Stomach (tissue), 8 donors: ENCODE measurements at regions not wholly inside any gene's neighbourhood (a gene's known extent, or its start where the extent isn't known, plus 50 kb on each side); places are given as distances from the start of the nearest gene placed in this dataset.

Source experiments
- DNase-seq, 2 donors: peaks; one replicate each; pipeline versions ENCODE4 v3.0.0 to v3.0.0-alpha.2; 2013 to 2019
- H3K27ac ChIP-seq, 5 donors: fragments of 200-600 bp in 4 of 5; sonication (generic) in 4 of 5; one replicate each; pipeline ENCODE4 v1.5.1; 2013 to 2019; ENCODE audit warnings: mild to moderate bottlenecking in 1 of 5, moderate library complexity in 1 of 5
- H3K27me3 ChIP-seq, 3 donors: fragments of 200-600 bp; sonication (generic); one replicate each; pipeline ENCODE4 v1.5.1; 2017 to 2019; ENCODE audit warnings: mixed run types in 1 of 3
- H3K36me3 ChIP-seq, 4 donors: fragments of 200-600 bp; sonication (generic); 1 replicate in 3 of 4; 2 replicates in 1 of 4; pipeline ENCODE4 v1.5.1; 2016 to 2019
- H3K4me1 ChIP-seq, 4 donors: fragments of 200-600 bp; sonication (generic); one replicate each; pipeline ENCODE4 v1.5.1; 2016 to 2019
- H3K4me3 ChIP-seq, 4 donors: fragments of 200-600 bp; sonication (generic) in 3 of 4; one replicate each; pipeline ENCODE4 v1.5.1; 2016 to 2019; ENCODE audit warnings: mild to moderate bottlenecking in 1 of 4
- H3K9me3 ChIP-seq, 4 donors: fragments of 200-600 bp; sonication (generic); one replicate each; pipeline ENCODE4 v1.5.1; 2016 to 2019
- EP300 ChIP-seq: sonication (generic); formaldehyde crosslinking; IDR thresholded peaks from one replicate; pipeline ENCODE4 v1.6.1; 2017; ENCODE audit warnings: antibody characterized with exemption
- POLR2A ChIP-seq, 4 donors: fragments of 450-650 bp; IDR thresholded peaks; one replicate each; pipeline ENCODE4 v1.6.1; 2016; ENCODE audit warnings: antibody characterized with exemption in 4 of 4, control low read depth in 2 of 4, mild to moderate bottlenecking in 1 of 4, moderate library complexity in 1 of 4
- POLR2AphosphoS5 ChIP-seq, 3 donors: sonication (generic); formaldehyde crosslinking; IDR thresholded peaks; one replicate each; pipeline ENCODE4 v1.6.1; 2016; ENCODE audit warnings: antibody characterized with exemption in 3 of 3
- WGBS, 5 donors: extraction: QIAGEN DNeasy Blood & Tissue Kit in 3 of 5; methylation state at CpG; one replicate each; pipeline versions ENCODE4 v1.1.5 to v1.1.7; 2013 to 2018; 5-methylcytosine and 5-hydroxymethylcytosine counted together
- intact Hi-C: fragments of 100-400 bp; cut with DNase I; formaldehyde crosslinking; loops from one replicate; pipeline ENCODE4 v1.15.1; 2023; ENCODE audit warnings: low total_unique reads
- TF ChIP-seq, protein P1 (sequence below), 7 experiments: fragments of 450-650 bp in 4 of 7; fragments of 200-600 bp in 3 of 7; sonication (generic) in 3 of 7; IDR thresholded peaks; one replicate each; pipeline ENCODE4 v1.5.1; 2016 to 2019; ENCODE audit warnings: antibody characterized with exemption in 7 of 7, control low read depth in 2 of 7, mild to moderate bottlenecking in 1 of 7
- donor health status: healthy with polysubstance abuse.
- donor health status: Bipolar disorder and iron deficiency.
- donor health status: healthy.

DNA sequence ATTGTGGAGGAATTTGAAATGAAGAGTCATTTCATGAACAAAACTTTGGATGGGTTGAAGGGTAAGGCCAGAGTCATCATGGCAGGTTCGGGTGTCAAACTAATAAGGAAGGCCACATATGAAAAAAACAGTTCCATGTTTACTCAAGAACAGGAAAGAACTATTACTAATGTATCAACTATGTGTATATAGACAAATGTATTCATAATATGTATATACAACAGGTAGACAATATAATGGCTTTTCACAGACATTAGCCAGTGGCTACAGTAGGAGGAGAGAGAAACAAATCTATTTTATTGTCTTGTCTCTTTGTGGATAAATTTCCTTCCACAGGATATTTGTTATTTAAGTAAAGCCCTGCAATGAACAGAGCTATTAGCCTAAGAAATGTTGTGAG is 101.1 kb downstream of the CBLL2 start:
- Histone ChIP-seq H3K4me1 (no peaks in the 10 kb centered on the region), H3K9me3 (no peaks in the 10 kb centered on the region), H3K36me3 (no peaks in the 10 kb centered on the region), H3K27me3 (no peaks in the 10 kb centered on the region), H3K27ac (no peak overlapping the region), H3K4me3 (no peak overlapping the region)
- no peak for TF ChIP-seq EP300
- no peak for TF ChIP-seq POLR2AphosphoS5 (IDR thresholded peaks at IDR 0.05)
- TF ChIP-seq, protein P1, sequence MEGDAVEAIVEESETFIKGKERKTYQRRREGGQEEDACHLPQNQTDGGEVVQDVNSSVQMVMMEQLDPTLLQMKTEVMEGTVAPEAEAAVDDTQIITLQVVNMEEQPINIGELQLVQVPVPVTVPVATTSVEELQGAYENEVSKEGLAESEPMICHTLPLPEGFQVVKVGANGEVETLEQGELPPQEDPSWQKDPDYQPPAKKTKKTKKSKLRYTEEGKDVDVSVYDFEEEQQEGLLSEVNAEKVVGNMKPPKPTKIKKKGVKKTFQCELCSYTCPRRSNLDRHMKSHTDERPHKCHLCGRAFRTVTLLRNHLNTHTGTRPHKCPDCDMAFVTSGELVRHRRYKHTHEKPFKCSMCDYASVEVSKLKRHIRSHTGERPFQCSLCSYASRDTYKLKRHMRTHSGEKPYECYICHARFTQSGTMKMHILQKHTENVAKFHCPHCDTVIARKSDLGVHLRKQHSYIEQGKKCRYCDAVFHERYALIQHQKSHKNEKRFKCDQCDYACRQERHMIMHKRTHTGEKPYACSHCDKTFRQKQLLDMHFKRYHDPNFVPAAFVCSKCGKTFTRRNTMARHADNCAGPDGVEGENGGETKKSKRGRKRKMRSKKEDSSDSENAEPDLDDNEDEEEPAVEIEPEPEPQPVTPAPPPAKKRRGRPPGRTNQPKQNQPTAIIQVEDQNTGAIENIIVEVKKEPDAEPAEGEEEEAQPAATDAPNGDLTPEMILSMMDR (IDR thresholded peaks at IDR 0.05), result no peak
- TF ChIP-seq POLR2A (IDR thresholded peaks at IDR 0.05), result no peak
- DNase-seq, result no peak
- intact Hi-C loops, result no loop called here
- 19 to 48% (median 41%) methylated on average over 1 of the region's 1 CpG for WGBS, 5 donors

DNA sequence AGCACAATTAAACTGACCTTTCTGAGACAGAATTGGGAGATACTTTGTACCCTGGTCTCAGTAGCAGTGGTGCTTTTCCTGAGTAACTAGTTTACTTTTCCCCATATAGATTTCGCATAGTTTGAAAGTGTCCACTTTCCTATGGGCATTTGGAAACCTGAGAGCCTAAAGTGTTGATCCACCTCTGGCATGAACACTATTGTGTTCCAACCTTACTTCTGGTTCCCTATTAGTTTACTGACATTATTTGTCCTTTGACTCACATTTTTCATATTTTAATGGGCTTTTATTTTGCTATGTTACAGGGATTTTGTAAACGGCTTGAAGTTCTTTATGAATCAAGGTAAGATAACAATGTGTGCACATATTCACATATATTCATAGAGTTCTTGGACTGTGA is 103.7 kb downstream of the CBLL2 start:
- Histone ChIP-seq H3K9me3 (no peaks in the 10 kb centered on the region), H3K27ac (no peak overlapping the region), H3K4me1 (no peaks in the 10 kb centered on the region), H3K36me3 (no peaks in the 10 kb centered on the region), H3K27me3 (no peaks in the 10 kb centered on the region), H3K4me3 (no peak overlapping the region)
- TF ChIP-seq EP300, result no peak
- no peak for TF ChIP-seq POLR2A (IDR thresholded peaks at IDR 0.05)
- TF ChIP-seq, protein P1 (IDR thresholded peaks at IDR 0.05), result no peak
- TF ChIP-seq POLR2AphosphoS5 (IDR thresholded peaks at IDR 0.05), result no peak
- intact Hi-C loops, result no loop called here
- WGBS, 5 donors, result 64 to 81% (median 69%) methylated on average over 2 of the region's 2 CpGs
- no peak for DNase-seq

DNA sequence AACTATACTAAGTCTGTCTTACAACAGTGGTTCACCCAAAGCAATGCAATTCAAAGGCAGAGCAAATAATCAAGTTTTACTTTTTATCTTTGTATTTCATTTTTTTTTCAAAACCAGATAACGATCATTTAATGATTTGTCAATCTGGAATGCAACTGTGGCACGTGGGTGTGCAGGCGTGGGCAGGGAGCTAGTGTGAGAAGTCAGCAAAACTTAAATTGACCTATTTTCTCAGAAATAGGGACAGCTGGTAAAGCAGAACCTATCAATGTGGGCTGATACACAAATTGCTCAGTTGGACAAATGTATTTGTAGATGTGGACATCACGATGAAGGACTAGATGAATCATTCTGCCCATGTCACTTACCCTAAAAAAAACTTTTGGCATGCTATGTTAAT is 105.6 kb downstream of the CBLL2 start:
- intact Hi-C loops, result no loop called here
- no peaks in the 10 kb centered on the region for H3K36me3 ChIP-seq

DNA sequence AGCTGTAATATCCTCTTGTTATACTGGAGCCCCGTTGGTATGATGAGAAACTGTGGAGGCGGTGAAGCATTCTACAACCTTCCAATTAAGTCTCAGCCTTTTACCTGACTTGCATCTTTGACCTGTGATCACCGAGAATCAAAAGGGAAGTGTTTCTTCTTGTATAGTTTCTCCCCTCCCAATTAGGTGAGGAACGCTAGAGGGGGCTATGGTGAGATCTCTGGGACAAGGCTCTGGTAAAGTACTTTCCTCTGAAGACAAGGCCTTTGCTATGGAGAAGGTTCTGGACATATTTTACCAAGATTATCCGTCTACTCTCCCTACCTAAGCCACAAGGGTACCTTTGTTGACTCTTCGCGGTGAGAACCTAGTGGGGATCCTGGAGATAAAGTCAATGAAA is 111.3 kb downstream of the CBLL2 start:
- TF ChIP-seq POLR2AphosphoS5 (IDR thresholded peaks at IDR 0.05) (no peak), POLR2A (IDR thresholded peaks at IDR 0.05) (no peak), EP300 (no peak)
- TF ChIP-seq, protein P1 (IDR thresholded peaks at IDR 0.05), result no peak
- DNase-seq, result no peak
- Histone ChIP-seq H3K36me3 (no peaks in the 10 kb centered on the region), H3K4me1 (no peaks in the 10 kb centered on the region), H3K27ac (no peak overlapping the region), H3K9me3 (no peaks in the 10 kb centered on the region), H3K4me3 (no peak overlapping the region), H3K27me3 (no peaks in the 10 kb centered on the region)
- intact Hi-C loops, result no loop called here
- 67 to 87% (median 77%) methylated on average over 7 of the region's 7 CpGs for WGBS, 5 donors

More for the DNA sequence above, 105.6 kb downstream of the CBLL2 start:
- no peaks in the 10 kb centered on the region for H3K27me3 ChIP-seq
- TF ChIP-seq POLR2A (IDR thresholded peaks at IDR 0.05), result no peak
- no peak for TF ChIP-seq POLR2AphosphoS5 (IDR thresholded peaks at IDR 0.05)
- TF ChIP-seq, protein P1 (IDR thresholded peaks at IDR 0.05), result no peak
- no peak for TF ChIP-seq EP300
- WGBS, 5 donors, result 51 to 70% (median 63%) methylated on average over 4 of the region's 4 CpGs
- no peak for DNase-seq
- no peak overlapping the region for H3K4me3 ChIP-seq
- H3K9me3 ChIP-seq, result no peaks in the 10 kb centered on the region
- no peaks in the 10 kb centered on the region for H3K4me1 ChIP-seq
- no peak overlapping the region for H3K27ac ChIP-seq
